ENCODE measurements at regions not wholly inside any gene's neighbourhood (a gene's known extent, or its start where the extent isn't known, plus 50 kb on each side); places are given as distances from the start of the nearest gene placed in this dataset.

DNA sequence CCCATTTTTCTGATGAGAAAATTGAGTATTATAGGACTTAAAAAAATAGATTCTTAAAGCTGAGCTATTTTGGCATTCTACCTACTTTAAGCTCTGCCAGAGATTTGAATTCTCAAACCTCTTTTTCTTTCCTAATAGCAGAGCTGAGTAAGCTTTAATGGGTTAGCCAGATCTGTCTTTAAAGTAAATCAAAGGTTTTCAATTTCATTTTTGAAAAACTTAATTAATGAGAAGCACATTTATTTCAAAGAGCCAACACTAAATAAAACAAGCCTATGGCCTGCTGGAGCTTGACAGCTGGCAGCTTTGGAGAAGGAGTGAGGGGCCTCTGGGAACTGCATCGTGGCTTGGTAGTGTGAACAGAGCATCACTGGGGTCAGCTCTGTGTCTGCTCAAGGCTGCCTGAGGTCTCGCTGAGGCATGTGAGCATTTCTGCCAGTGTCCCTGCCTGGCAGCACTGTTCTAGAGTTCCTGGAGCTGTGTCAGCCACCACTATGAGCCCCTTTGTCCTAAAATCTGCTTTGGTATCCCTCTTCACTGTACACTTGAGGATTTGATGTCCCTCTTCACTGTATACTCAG lies 50.4 kb upstream of the PRSS23 start:
- TF ChIP-seq, protein P1, sequence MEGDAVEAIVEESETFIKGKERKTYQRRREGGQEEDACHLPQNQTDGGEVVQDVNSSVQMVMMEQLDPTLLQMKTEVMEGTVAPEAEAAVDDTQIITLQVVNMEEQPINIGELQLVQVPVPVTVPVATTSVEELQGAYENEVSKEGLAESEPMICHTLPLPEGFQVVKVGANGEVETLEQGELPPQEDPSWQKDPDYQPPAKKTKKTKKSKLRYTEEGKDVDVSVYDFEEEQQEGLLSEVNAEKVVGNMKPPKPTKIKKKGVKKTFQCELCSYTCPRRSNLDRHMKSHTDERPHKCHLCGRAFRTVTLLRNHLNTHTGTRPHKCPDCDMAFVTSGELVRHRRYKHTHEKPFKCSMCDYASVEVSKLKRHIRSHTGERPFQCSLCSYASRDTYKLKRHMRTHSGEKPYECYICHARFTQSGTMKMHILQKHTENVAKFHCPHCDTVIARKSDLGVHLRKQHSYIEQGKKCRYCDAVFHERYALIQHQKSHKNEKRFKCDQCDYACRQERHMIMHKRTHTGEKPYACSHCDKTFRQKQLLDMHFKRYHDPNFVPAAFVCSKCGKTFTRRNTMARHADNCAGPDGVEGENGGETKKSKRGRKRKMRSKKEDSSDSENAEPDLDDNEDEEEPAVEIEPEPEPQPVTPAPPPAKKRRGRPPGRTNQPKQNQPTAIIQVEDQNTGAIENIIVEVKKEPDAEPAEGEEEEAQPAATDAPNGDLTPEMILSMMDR (conservative IDR thresholded peaks at IDR 0.05; ENCODE audit: low read length), result no peak
- no peak overlapping the region for H3K4me3 ChIP-seq (ENCODE audit: low read length)
- peak; percentile 73 for DNase-seq (ENCODE audit: low read depth)

DNA sequence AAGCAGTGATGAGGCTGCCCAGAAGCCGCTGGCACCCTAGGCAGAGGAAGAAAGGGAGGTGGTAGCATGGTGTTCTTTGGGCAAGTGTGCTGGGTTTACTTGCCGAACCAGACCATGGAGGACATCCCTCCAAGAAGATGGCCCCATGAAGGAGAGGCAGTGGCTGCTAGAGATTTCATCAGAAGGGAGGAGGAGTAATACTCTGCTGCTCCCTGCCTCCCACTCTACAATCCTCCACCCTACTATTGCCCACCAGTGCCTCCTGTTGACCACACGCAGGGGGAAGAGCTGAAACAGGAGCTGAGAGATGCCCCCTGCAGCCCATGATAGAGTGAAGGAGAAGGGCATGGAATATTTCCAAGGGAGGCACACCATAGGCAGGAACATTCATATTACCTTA lies 51.0 kb upstream of the PRSS23 start:
- DNase-seq (ENCODE audit: low read depth), result no peak
- no peak overlapping the region for H3K4me3 ChIP-seq (ENCODE audit: low read length)
- TF ChIP-seq, protein P1 (conservative IDR thresholded peaks at IDR 0.05; ENCODE audit: low read length), result 0 out of 2 replicates have a peak, but pooled peaks have one; percentile 10

DNA sequence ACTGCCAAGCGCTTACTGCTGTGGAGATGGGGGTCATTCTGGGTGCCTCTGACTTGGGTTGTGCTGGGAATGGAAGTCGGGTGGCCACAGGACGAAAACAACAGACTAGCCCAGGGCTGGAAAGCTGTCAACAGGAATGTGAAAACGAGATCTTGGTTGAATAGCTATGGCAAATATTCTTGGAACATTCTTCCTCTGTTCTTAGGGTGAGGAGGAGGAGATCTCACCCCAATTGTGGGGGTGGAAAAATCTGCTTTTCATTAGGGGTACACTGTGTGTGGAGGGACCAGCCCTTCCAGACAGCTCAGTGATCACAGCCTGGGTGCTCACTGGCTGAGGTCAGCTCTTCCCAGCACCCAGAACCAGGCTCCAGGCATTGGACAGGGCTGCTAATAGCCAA lies 52.0 kb upstream of the PRSS23 start:
- TF ChIP-seq, protein P1 (conservative IDR thresholded peaks at IDR 0.05; ENCODE audit: low read length), result no peak
- peak; percentile 99 for DNase-seq (ENCODE audit: low read depth)
- no peak overlapping the region for H3K4me3 ChIP-seq (ENCODE audit: low read length)

DNA sequence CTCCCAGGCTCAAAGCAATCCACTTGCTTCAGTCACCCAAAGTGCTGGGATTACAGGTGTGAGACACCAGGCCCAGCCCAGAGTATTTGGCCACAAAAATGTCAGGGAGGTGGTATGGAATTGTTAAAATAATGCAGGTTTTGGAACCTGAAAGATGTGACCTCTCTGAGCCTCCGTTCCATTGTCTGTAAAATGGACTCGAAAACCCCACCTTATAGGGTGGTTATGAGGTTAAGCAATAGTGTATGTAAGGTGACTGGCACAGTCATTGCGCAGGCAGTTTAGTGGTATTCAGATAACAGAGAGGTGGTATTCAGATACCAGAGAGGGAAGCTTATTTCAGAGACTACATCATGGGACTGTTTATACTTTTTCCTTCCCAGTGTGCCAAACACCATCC lies 52.5 kb upstream of the PRSS23 start:
- H3K4me3 ChIP-seq (ENCODE audit: low read length), result no peak overlapping the region
- TF ChIP-seq, protein P1 (conservative IDR thresholded peaks at IDR 0.05; ENCODE audit: low read length), result no peak
- no peak for DNase-seq (ENCODE audit: low read depth)

DNA sequence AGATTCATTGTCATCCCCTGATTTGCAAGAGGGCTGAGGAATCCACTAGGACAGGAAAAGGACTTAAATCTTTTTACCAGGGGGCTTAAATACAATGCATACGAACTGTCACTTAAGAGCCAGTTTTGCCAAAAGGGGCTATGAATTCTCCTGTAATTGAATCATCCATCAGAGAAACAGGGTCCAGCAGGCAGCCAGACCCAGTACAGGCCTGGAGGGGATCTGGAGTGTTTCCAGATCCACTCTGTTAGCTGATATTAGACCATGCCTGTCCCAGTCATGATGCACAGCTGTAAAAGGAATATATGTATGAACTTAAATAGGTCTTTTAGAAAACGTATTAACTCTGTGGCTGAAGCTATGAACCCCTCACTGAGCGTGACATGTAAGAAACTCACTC lies 53.8 kb upstream of the PRSS23 start:
- H3K4me3 ChIP-seq (ENCODE audit: low read length), result no peak overlapping the region
- no peak for DNase-seq (ENCODE audit: low read depth)
- TF ChIP-seq, protein P1 (conservative IDR thresholded peaks at IDR 0.05; ENCODE audit: low read length), result no peak

DNA sequence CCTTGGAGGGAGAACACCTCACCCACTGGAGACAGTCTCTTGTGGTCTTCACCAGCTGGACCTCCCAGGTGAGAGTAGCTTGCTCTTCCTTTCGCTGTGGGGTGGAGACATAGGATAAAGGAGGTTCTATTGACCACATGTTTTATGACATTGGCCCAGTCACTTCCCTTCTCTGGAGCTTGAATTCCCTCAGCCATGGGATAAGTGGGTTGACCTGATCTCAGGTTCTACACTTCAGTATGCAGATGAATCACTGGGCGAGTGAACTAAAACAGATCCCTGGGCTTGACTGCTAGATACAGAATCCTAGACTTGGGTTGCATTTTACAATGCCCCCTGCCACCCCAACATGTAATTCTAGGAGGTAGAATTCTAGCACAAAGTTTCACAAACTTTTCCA lies 54.8 kb upstream of the PRSS23 start:
- no peak overlapping the region for H3K4me3 ChIP-seq (ENCODE audit: low read length)
- no peak for DNase-seq (ENCODE audit: low read depth)
- TF ChIP-seq, protein P1 (conservative IDR thresholded peaks at IDR 0.05; ENCODE audit: low read length), result no peak

DNA sequence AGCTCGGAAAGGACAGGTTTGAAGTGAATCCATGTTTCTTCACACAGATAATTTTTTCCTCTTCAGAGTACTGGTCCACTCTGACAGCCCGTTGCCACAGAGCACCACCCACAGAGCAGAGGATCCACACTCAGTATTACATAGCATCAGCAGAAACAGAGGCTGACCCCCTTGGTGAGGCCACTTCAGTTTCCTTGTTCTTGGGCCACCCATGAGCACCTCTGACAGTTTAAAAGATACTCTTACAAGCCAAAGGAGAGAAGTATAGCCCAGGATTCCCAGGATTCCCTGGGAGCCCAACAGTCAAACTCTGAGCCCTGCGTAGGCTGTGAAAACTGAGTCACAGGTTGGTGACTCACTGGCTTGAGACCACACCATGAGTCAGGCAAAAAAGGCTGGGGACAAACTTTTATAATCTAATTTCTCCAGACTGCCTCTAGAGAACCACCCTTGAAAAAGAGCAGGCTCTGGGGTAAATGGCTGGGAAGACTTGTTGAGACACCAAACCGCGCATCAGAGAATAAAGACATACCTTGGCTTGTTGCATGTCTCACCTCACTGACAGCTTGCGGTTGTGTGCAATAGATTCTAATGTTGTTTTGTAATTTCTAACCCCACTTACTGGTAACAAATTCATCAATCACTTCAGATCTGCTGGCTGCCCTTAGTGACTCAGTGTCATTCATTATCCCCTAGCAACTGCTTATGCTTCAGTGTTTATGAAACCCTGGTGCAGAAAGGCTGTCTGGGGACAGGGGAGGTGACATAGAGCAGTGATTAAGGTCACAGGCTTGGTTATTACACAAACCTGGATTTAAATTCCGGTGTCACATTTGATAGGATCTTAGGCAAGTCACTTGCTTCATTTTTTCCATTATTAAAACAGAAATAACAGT lies 56.9 kb upstream of the PRSS23 start:
- H3K4me3 ChIP-seq (ENCODE audit: low read length), result no peak overlapping the region
- peak; percentile 99 for DNase-seq (ENCODE audit: low read depth)
- TF ChIP-seq, protein P1 (conservative IDR thresholded peaks at IDR 0.05; ENCODE audit: low read length), result no peak

All from AG10803 (cell line).